GM15510 (cell line): ENCODE measurements at regions not wholly inside any gene's neighbourhood (a gene's known extent, or its start where the extent isn't known, plus 50 kb on each side); places are given as distances from the start of the nearest gene placed in this dataset.

Experiments
- POLR2A ChIP-seq: IDR thresholded peaks from 3 replicates; pipeline ENCODE4 v1.6.1; 2011; ENCODE audit warnings: borderline replicate concordance; ENCODE audit not compliant: insufficient read length; ENCODE audit errors: extremely low read depth

DNA sequence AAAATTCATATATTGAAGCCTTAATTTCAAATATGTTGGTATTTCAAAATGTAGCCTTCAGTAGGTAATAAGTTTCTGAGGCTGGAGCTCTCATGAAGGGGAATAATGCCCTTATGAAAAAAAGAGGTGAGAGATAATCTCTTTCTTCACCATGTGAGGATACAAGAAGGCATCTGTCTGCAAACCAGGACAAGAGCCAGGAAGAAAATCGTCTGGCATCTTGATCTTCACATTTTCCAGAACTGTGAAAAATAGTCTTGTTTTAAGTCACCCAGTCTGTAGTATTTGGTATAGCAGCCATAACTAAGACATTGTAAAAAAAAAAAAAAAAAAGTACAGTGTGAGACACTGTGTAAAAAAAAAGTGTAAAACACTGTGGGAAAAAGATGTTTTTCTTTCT is 768.9 kb downstream of the TAF11L14 start:
- TF ChIP-seq POLR2A = no peak

- TF ChIP-seq POLR2A = no peak
Observed at GRCh38 chr5:18403941-18404438, 769.7 kb downstream of the TAF11L14 start.

GRCh38 chr5:18420711-18421110 is 786.5 kb downstream of the TAF11L14 start:
- TF ChIP-seq POLR2A = no peak

DNA sequence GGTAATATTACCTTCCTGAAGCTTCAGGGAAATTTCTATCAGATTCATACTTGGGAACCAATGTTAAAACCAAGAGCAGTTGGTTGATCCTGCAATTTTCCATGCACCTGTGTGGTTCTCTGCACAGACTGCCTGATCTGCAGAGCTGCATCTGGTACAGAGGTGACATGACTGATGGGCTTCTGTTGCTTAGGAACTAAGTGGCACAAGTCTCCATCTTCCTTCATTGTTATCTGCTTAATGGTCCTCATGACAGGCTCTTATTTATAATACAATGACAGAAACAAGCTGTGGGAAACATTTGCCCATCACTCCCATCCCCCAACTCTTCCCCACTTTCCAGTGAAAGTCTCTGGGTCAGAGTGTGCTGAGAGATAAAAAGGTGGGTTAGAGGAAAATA is 799.1 kb downstream of the TAF11L14 start:
- no peak for TF ChIP-seq POLR2A

DNA sequence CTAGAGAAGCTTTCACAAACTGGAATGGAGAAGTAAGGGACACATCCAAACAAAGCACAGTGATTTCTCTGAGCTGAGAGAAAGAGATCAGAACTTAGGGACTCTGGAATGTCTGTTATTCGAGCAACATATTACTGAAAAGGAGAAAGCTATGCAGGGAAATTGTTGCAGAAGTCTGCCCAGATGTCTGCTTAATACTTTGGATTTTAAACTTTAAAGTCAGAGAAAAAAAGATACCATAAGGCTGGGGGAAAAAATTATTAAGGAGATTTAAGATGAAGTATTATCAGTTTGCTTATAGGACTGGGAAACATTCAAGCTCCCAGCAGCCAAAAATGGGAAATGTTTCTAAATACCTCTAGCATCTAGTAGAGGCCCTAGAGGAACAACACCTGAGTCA is 803.9 kb downstream of the TAF11L14 start:
- TF ChIP-seq POLR2A = no peak

DNA sequence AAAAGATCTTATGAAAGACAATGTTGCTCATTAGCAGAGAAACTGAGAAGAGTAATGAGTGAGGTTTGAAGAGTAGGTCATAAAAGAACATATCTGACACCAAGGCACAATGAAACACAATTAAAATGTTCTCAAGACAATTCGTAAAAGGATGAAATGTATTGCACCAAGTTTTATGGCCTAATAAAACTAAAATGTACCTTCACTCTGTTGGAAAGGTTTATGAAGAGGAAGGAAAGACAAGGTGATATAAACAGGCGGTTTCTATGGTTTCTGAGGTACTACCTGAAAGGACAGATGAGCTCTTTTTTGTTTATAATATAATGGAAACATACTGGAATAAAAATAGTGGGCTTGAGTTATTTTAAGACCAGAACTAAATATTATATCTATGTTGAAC is 821.3 kb downstream of the TAF11L14 start:
- no peak for TF ChIP-seq POLR2A

DNA sequence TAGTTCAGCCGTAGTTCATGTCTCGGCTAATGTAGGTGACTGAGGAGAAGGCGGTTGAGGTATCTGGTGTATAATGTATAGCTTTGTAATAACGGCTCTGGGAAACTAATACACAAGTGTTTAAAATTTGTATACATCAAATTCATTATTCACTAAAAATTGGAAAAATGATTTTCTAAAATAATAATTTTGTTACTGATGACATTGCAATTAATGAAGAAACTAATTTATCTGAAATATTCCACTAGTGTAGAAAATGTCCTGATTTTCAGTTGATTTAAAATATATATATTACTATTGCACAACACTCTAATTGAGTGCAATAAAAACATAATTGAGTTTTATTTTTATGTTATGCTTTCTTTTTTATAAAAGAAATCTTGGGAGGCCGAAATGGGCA is 823.0 kb downstream of the TAF11L14 start:
- TF ChIP-seq POLR2A = no peak

DNA sequence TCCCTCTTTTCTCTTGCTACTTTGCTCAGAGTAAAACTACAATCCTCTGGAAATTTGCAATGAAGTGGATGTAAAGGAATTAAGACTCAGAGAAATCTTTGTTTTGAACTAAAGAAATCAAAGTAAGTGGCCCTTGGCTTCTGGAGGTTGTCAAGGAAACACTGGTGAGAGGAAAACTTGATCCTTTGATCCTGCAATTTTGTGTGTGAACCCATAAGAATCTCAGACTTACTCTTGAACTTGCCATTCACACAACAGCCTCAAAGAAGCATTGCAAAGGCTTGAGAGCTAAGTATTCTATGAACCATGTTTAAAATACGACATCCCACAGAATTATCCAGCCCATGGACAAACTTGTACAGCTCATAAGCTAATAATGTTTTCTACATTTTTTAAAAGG is 827.5 kb downstream of the TAF11L14 start:
- no peak for TF ChIP-seq POLR2A

DNA sequence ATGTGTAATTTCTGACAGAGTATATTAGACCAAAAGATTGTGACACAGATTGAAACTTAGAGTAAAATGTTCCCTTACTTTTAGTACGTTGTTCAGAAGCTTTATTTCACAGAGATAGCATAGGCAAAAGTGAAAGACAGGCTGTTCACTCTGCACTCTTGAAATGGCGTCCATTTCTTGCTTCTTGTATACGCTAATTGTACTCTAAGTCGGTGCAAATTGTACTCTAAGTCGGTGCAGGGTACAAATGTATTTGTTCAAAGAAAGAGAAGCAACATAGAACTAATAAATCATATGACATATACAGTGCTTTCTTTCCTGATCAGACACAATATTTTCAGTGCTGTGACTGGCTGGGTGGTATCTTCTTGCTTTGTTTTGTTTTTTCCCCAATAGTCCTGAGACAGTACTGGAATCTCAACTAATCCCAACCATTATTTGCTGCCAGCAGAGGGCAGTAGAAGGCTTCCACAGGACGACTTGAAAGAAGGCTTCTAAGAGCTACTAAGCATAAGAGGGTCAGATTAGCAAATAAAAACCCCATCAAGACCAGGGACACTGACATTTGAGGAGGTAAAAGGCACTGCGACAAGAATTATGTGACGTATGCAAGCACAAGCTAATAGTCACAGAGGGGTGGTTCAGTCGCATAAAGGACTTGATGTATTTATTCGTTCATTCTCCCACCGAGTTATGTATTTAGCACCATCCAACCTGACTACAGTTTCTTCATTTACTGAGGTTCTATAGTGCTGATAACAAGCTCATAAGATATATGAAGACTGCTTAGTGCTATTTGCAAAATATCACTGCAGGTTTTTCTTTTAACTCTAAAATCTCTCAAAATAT is 831.8 kb downstream of the TAF11L14 start:
- no peak for TF ChIP-seq POLR2A

GRCh38 chr5:18466731-18467130 is 832.5 kb downstream of the TAF11L14 start:
- no peak for TF ChIP-seq POLR2A

DNA sequence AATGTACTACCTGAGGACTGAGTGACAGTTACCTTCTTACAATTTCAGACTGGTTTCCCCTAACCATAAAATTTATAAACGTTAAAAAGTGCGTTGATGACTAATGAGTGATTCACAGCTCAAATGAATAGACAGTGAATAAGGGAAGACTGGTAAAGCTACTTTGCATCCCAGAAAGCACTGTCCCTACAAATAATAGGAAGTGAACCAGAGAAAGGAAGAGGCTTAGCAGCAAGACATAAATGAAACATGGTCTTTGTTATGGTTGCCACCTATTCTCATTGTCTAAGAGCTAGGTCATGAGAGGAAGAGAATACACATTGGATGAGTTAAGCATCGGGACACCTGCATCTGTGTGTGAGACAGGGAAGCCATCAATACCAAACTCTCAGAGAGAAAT is 849.2 kb downstream of the TAF11L14 start:
- no peak for TF ChIP-seq POLR2A

DNA sequence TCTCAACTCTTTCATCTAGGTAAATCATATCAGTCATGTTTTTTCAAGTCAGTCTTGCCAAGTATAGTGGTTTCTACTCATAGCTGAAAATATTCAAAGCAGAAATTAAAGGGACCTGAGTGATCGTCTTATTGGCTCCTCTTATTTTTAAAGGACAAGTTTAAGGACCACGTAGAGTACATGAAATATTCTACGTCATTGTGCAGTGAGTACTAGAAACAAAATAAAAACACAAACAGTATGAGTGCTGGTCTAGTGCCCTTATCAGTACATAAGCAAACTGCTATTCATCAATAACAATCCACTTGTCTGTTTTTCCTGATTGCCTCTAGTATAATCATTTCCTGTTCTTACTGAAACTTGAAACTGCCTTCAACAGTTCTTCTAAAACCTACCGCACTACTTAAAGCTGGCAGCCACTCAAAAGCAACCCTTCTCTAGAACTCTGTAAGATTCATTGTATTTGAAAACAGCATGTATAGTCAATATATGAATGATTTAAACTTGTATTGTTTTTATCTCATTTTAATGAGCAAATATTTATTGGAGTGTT is 853.7 kb downstream of the TAF11L14 start:
- no peak for TF ChIP-seq POLR2A

- no peak for TF ChIP-seq POLR2A
Observed at GRCh38 chr5:18489703-18490102, 855.4 kb downstream of the TAF11L14 start.

DNA sequence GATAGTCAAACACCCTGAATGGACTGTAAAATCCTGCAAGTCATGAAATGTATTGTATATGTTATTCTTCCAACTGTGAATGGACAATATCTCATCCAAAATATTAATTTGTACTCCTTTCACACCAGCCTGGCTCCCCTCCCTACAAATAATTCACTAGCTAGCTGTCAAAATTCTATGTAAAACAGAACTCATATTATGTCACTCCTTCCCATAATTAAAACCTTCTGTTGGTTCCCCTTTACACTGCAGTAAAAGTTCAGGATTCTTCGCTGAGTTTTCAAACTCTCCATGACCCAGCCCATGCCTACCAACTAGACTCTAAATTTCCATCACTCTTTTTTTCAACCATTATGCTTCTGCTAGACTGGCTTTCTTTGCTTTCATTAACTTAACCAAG is 857.1 kb downstream of the TAF11L14 start:
- no peak for TF ChIP-seq POLR2A

DNA sequence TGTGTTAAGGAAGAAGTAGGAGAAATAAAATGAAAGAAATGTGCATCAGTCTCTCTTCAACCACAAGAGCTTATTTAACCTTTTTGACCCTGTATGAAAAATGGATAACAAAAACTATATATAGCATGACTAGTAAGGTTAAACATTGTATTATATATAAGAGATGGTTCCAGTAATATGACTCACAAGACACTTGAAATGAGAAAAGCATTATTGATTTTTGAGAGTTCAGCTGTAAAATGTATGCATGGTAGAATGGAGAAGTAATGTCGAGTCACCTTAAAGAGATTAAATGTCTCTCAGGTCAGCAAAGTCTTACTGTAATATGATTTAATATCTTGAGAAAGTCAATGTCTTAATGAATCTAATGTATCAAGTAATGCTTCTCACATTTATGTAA is 860.9 kb downstream of the TAF11L14 start:
- TF ChIP-seq POLR2A = no peak

- no peak for TF ChIP-seq POLR2A
Observed at GRCh38 chr5:18496041-18496440, 861.8 kb downstream of the TAF11L14 start.

DNA sequence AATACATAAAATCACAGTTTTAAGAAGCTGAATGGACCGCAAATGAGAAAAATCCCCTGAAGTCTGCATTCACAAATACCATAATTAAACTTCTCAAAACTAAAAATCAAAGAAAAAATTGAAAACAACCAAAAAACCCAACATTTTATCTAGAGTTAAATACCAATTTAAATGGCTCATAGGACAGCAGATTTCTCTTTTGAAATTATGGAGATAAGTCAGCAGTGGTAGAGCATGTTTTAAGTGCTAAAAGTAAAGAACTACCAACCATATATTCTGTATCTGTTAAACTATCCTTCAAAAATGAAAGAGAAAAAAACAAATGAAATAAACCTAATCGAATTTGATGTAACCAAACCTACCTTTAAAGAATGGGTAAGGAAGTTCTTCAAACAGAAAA is 862.8 kb downstream of the TAF11L14 start:
- TF ChIP-seq POLR2A = no peak

DNA sequence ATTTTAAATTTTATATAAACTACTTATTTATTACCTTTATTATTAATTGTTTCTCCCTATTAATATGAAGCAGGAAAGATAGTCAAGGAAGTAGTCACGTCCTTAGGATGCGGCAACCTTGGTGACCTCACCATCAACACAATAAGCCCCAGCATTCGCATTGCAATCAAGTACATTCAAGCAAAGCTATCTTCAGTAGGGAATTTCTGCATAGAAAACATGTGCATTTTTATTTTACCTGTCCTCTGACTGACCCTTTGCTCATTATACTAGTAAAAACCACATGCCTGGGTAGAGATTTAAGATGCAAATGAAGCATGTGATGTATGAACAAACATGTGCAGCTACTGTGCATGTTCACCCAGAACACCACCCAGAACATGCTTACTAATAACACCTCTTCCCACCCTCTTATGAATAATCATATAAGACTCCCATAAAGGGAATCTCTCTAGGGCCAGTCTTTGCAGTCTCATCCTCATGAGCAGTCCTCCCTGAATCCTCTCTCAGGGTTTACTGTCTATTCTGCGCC is 869.6 kb downstream of the TAF11L14 start:
- no peak for TF ChIP-seq POLR2A
